ENCODE measurements at regions not wholly inside any gene's neighbourhood (a gene's known extent, or its start where the extent isn't known, plus 50 kb on each side); places are given as distances from the start of the nearest gene placed in this dataset.
A peak's percentile ranks its signal among the peaks of the same experiment; 100 is the strongest.

- 63 to 67% methylated on average over 6 of the region's 6 CpGs for WGBS, 2 donors
- no peak overlapping the region for H3K4me3 ChIP-seq
- H3K4me1 ChIP-seq: peaks cover 0 to 8% (median 0%) of the 10 kb centered on the region in 4 donors
- no peaks in the 10 kb centered on the region for H3K9me3 ChIP-seq
- no peak for TF ChIP-seq CTCF (IDR thresholded peaks at IDR 0.05)
- no peak for TF ChIP-seq EP300 (IDR thresholded peaks at IDR 0.05)
- TF ChIP-seq POLR2A (IDR thresholded peaks at IDR 0.05): no peak
- H3K27me3 ChIP-seq: no peaks in the 10 kb centered on the region
- DNase-seq (ENCODE audit: low spot score in 2 of 2): no peak
- no peaks in the 10 kb centered on the region for H3K36me3 ChIP-seq
- peak overlapping the region in 1 of 4 donors; percentile 46 for H3K27ac ChIP-seq
These were observed 75.4 kb upstream of the SELENOP start for GRCh38 chr5:42887097-42887496.

DNA sequence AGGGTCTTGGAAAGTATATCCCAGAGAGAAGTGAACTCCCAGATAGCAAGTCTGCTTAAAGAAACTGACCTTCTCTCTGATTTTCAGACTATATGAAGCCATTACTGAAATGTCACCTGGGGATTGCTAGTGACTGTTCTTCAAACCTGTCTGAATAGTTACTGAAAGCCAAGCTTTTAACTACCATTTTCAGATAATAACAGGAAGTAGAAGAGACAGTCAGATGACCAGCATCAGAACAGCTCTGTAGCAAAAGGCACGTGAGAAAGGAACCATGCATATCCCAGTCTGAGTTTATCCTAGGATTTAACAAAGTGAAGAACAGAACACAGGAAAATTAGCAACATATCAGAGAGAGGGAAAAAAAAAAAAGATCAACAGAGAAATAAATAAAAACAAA, 74.9 kb upstream of the SELENOP start:
- H3K4me3 ChIP-seq: no peak overlapping the region
- TF ChIP-seq CTCF (IDR thresholded peaks at IDR 0.05): no peak
- no peak for TF ChIP-seq POLR2A (IDR thresholded peaks at IDR 0.05)
- H3K27me3 ChIP-seq: no peaks in the 10 kb centered on the region
- no peaks in the 10 kb centered on the region for H3K36me3 ChIP-seq
- H3K4me1 ChIP-seq: peaks cover 0 to 8% (median 0%) of the 10 kb centered on the region in 4 donors
- peak overlapping the region in 1 of 4 donors; percentile 46 for H3K27ac ChIP-seq
- no peak for DNase-seq (ENCODE audit: low spot score in 2 of 2)
- H3K9me3 ChIP-seq: no peaks in the 10 kb centered on the region
- 49 to 60% methylated on average over 1 of the region's 1 CpG for WGBS, 2 donors

GRCh38 chr5:42884326-42884725, 72.6 kb upstream of the SELENOP start:
- no peaks in the 10 kb centered on the region for H3K27me3 ChIP-seq
- no peak overlapping the region for H3K27ac ChIP-seq
- no peak for DNase-seq (ENCODE audit: low spot score in 2 of 2)
- no peak overlapping the region for H3K4me3 ChIP-seq
- 75 to 83% methylated on average over 1 of the region's 1 CpG for WGBS, 2 donors
- peaks cover 0 to 11% (median 2%) of the 10 kb centered on the region in 4 donors for H3K4me1 ChIP-seq
- no peaks in the 10 kb centered on the region for H3K9me3 ChIP-seq
- H3K36me3 ChIP-seq: no peaks in the 10 kb centered on the region
- TF ChIP-seq POLR2A (IDR thresholded peaks at IDR 0.05): no peak
- TF ChIP-seq CTCF (IDR thresholded peaks at IDR 0.05): no peak
- TF ChIP-seq EP300 (IDR thresholded peaks at IDR 0.05): no peak

GRCh38 chr5:42881416-42882117, 69.9 kb upstream of the SELENOP start:
- TF ChIP-seq EP300 (IDR thresholded peaks at IDR 0.05): peak; percentile 53 to 73
- no peak for TF ChIP-seq POLR2A (IDR thresholded peaks at IDR 0.05)
- 69 to 74% methylated on average over 5 of the region's 5 CpGs for WGBS, 2 donors
- DNase-seq (ENCODE audit: low spot score in 2 of 2): no peak

GRCh38 chr5:42880496-42881150, 68.9 kb upstream of the SELENOP start:
- 64 to 66% methylated on average over 1 of the region's 1 CpG for WGBS, 2 donors
- no peak for TF ChIP-seq POLR2A (IDR thresholded peaks at IDR 0.05)
- no peak for TF ChIP-seq CTCF (IDR thresholded peaks at IDR 0.05)
- TF ChIP-seq EP300 (IDR thresholded peaks at IDR 0.05): no peak
- Histone ChIP-seq H3K27me3 (no peaks in the 10 kb centered on the region), H3K4me1 (peaks cover 0 to 29% (median 4%) of the 10 kb centered on the region in 4 donors), H3K27ac (peak overlapping the region in 2 of 4 donors; percentile 29 to 46), H3K9me3 (no peaks in the 10 kb centered on the region), H3K4me3 (no peak overlapping the region), H3K36me3 (no peaks in the 10 kb centered on the region)
- DNase-seq (ENCODE audit: low spot score in 2 of 2): no peak

More at GRCh38 chr5:42881416-42882117, 69.9 kb upstream of the SELENOP start:
- Histone ChIP-seq H3K27ac (peak overlapping the region in 2 of 4 donors; percentile 29 to 46), H3K4me1 (peaks cover 0 to 22% (median 4%) of the 10 kb centered on the region in 4 donors), H3K36me3 (no peaks in the 10 kb centered on the region), H3K9me3 (no peaks in the 10 kb centered on the region), H3K27me3 (no peaks in the 10 kb centered on the region), H3K4me3 (no peak overlapping the region)
